PC-3 (cell line): ENCODE measurements at regions not wholly inside any gene's neighbourhood (a gene's known extent, or its start where the extent isn't known, plus 50 kb on each side); places are given as distances from the start of the nearest gene placed in this dataset.

Experiments used
- ATAC-seq: fragments of 200-7000 bp; cut with Tn5 transposase; 2 replicates; pipeline ENCODE4 v1.9.1; 2020; ENCODE audit warnings: mild to moderate bottlenecking, moderate library complexity
- BruUV-seq: library from RNA; stranded (reverse); fragments of 400-500 nt; replicated peaks from 2 replicates; lab custom pipeline; 2021; lab: Mats Ljungman, UMichigan
- CTCF ChIA-PET: fragments of 300-600 bp; sonication (Branson Sonifier 250); formaldehyde crosslinking; loops from one replicate; lab custom pipeline; 2022; ENCODE audit warnings: antibody characterized with exemption; lab: Charles Lee
- POLR2A ChIA-PET: fragments of 300-600 bp; sonication (Branson Sonifier 250); formaldehyde crosslinking; loops from one replicate; lab custom pipeline; 2022; ENCODE audit warnings: antibody characterized with exemption; ENCODE audit not compliant: unreplicated experiment; lab: Charles Lee
- DNase-seq: peaks from one replicate; pipeline ENCODE4 v3.0.0-alpha.2; 2015
- H2AFZ ChIP-seq: fragments of 300-600 bp; sonication (generic); 2 replicates; pipeline ENCODE4 v1.6.0; 2016; ENCODE audit warnings: antibody characterized with exemption, low read length
- H3F3A ChIP-seq: fragments of 300-600 bp; sonication (generic); one replicate; pipeline ENCODE4 v1.6.0; 2017; ENCODE audit warnings: antibody characterized with exemption, low read length, control low read depth, mild to moderate bottlenecking; ENCODE audit not compliant: unreplicated experiment
- H3K27ac ChIP-seq: fragments of 300-600 bp; sonication (generic); 2 replicates; pipeline ENCODE4 v1.5.1; 2016; ENCODE audit warnings: mild to moderate bottlenecking, low read length
- H3K27me3 ChIP-seq: fragments of 300-600 bp; sonication (generic); 2 replicates; pipeline ENCODE4 v1.6.1; 2016; ENCODE audit warnings: low read length, mixed read lengths
- H3K36me3 ChIP-seq: fragments of 300-600 bp; sonication (generic); 2 replicates; pipeline ENCODE4 v1.6.1; 2016; ENCODE audit warnings: low read depth, mixed run types, low read length, mixed read lengths
- H3K4me1 ChIP-seq: fragments of 300-600 bp; sonication (generic); 2 replicates; pipeline ENCODE4 v1.5.1; 2016; ENCODE audit warnings: low read length; ENCODE audit not compliant: insufficient read depth
- H3K4me2 ChIP-seq: fragments of 300-600 bp; sonication (generic); 2 replicates; pipeline ENCODE4 v1.6.0; 2016; ENCODE audit warnings: low read length
- H3K4me3 ChIP-seq: fragments of 300-600 bp; sonication (generic); 2 replicates; pipeline ENCODE4 v1.5.1; 2016; ENCODE audit warnings: mild to moderate bottlenecking, low read length, mixed read lengths
- H3K79me2 ChIP-seq: fragments of 300-600 bp; sonication (generic); 2 replicates; pipeline ENCODE4 v1.6.1; 2017; ENCODE audit warnings: low read length, mixed read lengths
- H3K9ac ChIP-seq: fragments of 300-600 bp; sonication (generic); 2 replicates; pipeline ENCODE4 v1.6.0; 2016; ENCODE audit warnings: mild to moderate bottlenecking, low read length
- H3K9me2 ChIP-seq: fragments of 300-600 bp; sonication (generic); replicated peaks from 2 replicates; pipeline ENCODE4 v1.6.1; 2016; ENCODE audit warnings: mixed run types, low read length, mixed read lengths
- H3K9me3 ChIP-seq: fragments of 300-600 bp; sonication (generic); 2 replicates; pipeline ENCODE4 v1.6.1; 2016; ENCODE audit warnings: low read length, mixed read lengths
- H4K20me1 ChIP-seq: fragments of 300-600 bp; sonication (generic); 2 replicates; pipeline ENCODE4 v1.6.1; 2016; ENCODE audit warnings: low read length, mixed read lengths
- EZH2 ChIP-seq: fragments of 300-600 bp; sonication (generic); IDR thresholded peaks from one replicate; pipeline ENCODE4 v1.6.1; 2017; ENCODE audit warnings: antibody characterized with exemption, mild to moderate bottlenecking, low read length; ENCODE audit not compliant: unreplicated experiment
- EZH2phosphoT487 ChIP-seq: fragments of 300-600 bp; sonication (generic); IDR thresholded peaks from 2 replicates; pipeline ENCODE4 v1.6.1; 2018; ENCODE audit warnings: mild to moderate bottlenecking, antibody characterized with exemption, low read length, borderline replicate concordance
- intact Hi-C: fragments of 100-400 bp; cut with micrococcal nuclease; formaldehyde crosslinking; loops from 2 replicates; pipeline ENCODE4 v1.9.0; 2023
- TF ChIP-seq, protein P1 (sequence below): fragments of 300-600 bp; sonication (generic); conservative IDR thresholded peaks from 2 replicates; pipeline ENCODE4 v1.5.1; 2017; ENCODE audit warnings: antibody characterized with exemption, low read depth, mild to moderate bottlenecking, low read length

DNA sequence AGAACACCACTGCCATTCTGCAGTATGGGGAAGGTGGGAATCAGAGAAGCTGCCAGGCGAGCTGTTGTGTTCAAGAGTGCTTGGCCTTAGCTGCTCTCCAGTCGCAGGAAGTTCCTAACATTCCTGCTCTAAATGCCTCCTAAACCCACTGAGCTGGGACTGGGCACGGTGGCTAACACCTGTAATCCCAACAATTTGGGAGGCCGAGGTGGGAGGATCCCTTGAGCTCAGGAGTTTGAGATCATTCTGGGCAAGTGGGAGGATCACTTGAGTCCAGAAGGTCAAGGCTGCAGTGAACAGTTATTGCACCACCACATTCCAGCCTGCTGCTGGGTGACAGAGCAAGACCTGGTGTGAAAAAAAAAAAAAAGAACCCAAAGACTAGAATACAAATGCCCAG is 690.3 kb upstream of the FAM241A start:
- ChIA-PET POLR2A (no interaction called here), CTCF (interaction anchor here (0.6 kb wide), 1 partner anchor 21 kb away, joined by 4 read pairs; no protein-coding TSS in a partner anchor)
- Histone ChIP-seq H3K9ac (no peak overlapping the region), H3K4me1 (no peaks in the 10 kb centered on the region; the same call in 1 of the 2 replicates), H3K4me3 (no peak overlapping the region), H3F3A (no peaks in the 10 kb centered on the region), H3K27me3 (no peaks in the 10 kb centered on the region), H3K36me3 (no peaks in the 10 kb centered on the region), H3K9me2 (no peaks in the 10 kb centered on the region), H3K27ac (no peak overlapping the region), H4K20me1 (no peaks in the 10 kb centered on the region), H2AFZ (no peak overlapping the region), H3K79me2 (no peaks in the 10 kb centered on the region), H3K9me3 (no peaks in the 10 kb centered on the region), H3K4me2 (no peak overlapping the region)
- no TSS peak for BruUV-seq
- DNase-seq (no peak), ATAC-seq (no peak)
- intact Hi-C loops: no loop called here
- TF ChIP-seq, protein P1, sequence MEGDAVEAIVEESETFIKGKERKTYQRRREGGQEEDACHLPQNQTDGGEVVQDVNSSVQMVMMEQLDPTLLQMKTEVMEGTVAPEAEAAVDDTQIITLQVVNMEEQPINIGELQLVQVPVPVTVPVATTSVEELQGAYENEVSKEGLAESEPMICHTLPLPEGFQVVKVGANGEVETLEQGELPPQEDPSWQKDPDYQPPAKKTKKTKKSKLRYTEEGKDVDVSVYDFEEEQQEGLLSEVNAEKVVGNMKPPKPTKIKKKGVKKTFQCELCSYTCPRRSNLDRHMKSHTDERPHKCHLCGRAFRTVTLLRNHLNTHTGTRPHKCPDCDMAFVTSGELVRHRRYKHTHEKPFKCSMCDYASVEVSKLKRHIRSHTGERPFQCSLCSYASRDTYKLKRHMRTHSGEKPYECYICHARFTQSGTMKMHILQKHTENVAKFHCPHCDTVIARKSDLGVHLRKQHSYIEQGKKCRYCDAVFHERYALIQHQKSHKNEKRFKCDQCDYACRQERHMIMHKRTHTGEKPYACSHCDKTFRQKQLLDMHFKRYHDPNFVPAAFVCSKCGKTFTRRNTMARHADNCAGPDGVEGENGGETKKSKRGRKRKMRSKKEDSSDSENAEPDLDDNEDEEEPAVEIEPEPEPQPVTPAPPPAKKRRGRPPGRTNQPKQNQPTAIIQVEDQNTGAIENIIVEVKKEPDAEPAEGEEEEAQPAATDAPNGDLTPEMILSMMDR: no peak
- TF ChIP-seq EZH2: no peak
- no peak for TF ChIP-seq EZH2phosphoT487

DNA sequence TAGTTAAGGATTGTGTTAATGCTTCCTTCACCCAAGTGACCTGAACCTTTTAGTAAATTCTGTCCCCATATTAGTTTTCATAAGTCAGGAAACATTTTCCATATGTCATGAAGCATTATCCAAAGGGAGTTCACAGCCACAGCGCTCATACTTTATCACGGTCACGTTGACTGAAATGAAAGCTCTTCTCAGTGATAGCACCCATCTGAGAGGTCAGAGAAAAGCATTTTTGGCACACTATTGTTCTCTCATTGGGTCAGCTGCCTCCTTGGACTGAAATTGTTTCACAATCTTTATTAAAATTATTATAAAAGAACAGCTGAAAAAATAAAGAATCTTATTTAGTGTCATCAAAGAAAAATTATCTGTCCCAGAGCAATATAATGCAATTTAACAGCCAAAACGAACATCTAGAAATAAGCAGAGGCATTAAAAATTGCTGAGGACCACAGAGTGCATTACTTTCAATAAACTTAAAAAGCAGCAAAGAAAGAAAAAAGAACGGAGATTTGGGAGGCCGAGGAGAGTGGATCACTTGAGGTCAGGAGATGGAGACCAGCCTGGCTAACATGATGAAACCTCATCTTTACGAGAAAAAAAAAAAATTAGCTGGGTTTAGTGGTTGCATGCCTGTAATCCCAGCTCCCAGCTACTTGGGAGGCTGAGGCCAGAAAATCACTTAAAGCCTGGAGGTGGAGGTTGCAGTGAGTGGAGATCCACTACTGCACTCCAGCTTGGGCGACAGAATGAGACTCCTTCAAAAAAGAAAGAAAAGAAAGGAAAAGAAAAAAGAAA is 680.8 kb upstream of the FAM241A start:
- no peaks in the 10 kb centered on the region for H3K9me2 ChIP-seq
- no peak overlapping the region for H3K4me2 ChIP-seq
- H3K4me1 ChIP-seq: no peaks in the 10 kb centered on the region
- no peaks in the 10 kb centered on the region for H3K27me3 ChIP-seq
- intact Hi-C loops: no loop called here
- H3K9me3 ChIP-seq: no peaks in the 10 kb centered on the region
- ATAC-seq (no peak), DNase-seq (no peak)
- BruUV-seq: no TSS peak
- H3K36me3 ChIP-seq: no peaks in the 10 kb centered on the region
- ChIA-PET CTCF (no interaction called here), POLR2A (no interaction called here)
- H3K27ac ChIP-seq: no peak overlapping the region
- H3F3A ChIP-seq: no peaks in the 10 kb centered on the region
- no peak overlapping the region for H3K9ac ChIP-seq
- H3K79me2 ChIP-seq: no peaks in the 10 kb centered on the region
- H4K20me1 ChIP-seq: no peaks in the 10 kb centered on the region
- H2AFZ ChIP-seq: no peak overlapping the region
- H3K4me3 ChIP-seq: no peak overlapping the region
- TF ChIP-seq, protein P1: no peak
- TF ChIP-seq EZH2phosphoT487 (no peak), EZH2 (no peak)
